ENCODE measurements at regions not wholly inside any gene's neighbourhood (a gene's known extent, or its start where the extent isn't known, plus 50 kb on each side); places are given as distances from the start of the nearest gene placed in this dataset.

DNA sequence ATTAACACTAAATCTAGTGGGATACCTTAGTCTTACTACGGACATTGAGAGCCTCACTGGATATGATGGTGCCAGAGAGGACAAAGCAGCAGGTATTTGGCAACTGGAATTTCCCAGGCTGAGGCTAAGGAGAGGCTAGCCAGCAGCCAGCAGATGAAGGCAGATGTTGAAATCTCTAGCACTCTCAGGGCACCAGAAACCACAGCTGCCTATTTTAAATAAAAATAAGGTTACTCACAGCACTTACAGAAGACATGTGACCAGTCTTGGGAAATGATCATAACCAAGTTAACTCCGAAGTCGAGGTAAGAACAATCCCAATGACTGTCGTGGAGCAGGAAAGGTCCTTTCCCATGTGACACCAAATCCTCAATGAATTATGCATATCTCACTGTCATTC lies 1726.0 kb downstream of the EFNB2 start:
- Histone ChIP-seq H3K4me3 (no peak overlapping the region), H3K27me3 (no peaks in the 10 kb centered on the region), H3K4me1 (no peaks in the 10 kb centered on the region), H3K36me3 (replicated peaks in 1 of 2; ENCODE audit: insufficient read depth in 1 of 2, low read depth in 2 of 2) (no peaks in the 10 kb centered on the region), H3K27ac (no peak overlapping the region), H3K9me3 (no peaks in the 10 kb centered on the region)
- intact Hi-C loops (cut with DNase I), result no loop called here
- TF ChIP-seq POLR2A (IDR thresholded peaks at IDR 0.05), result no peak
- TF ChIP-seq CTCF (IDR thresholded peaks at IDR 0.05), result no peak
- ATAC-seq (no peak), DNase-seq (no peak)
- WGBS, 2 donors, result 64 to 68% methylated on average over 4 of the region's 4 CpGs

- WGBS, 2 donors, result 59 to 69% methylated on average over 2 of the region's 2 CpGs
- no peaks in the 10 kb centered on the region for H3K4me1 ChIP-seq
- ATAC-seq (no peak), DNase-seq (no peak)
- H3K36me3 ChIP-seq (replicated peaks in 1 of 2; ENCODE audit: insufficient read depth in 1 of 2, low read depth in 2 of 2), result no peaks in the 10 kb centered on the region
- H3K9me3 ChIP-seq, result no peaks in the 10 kb centered on the region
- H3K4me3 ChIP-seq, result no peak overlapping the region
- H3K27ac ChIP-seq, result no peak overlapping the region
- H3K27me3 ChIP-seq, result no peaks in the 10 kb centered on the region
- intact Hi-C loops (cut with DNase I), result no loop called here
- TF ChIP-seq POLR2A (IDR thresholded peaks at IDR 0.05), result no peak
- no peak for TF ChIP-seq CTCF (IDR thresholded peaks at IDR 0.05)
Measured at GRCh38 chr13:104805346-104805745, 1730.1 kb downstream of the EFNB2 start.

- no peak overlapping the region for H3K4me3 ChIP-seq
- no peaks in the 10 kb centered on the region for H3K36me3 ChIP-seq (replicated peaks in 1 of 2; ENCODE audit: insufficient read depth in 1 of 2, low read depth in 2 of 2)
- WGBS, 2 donors, result 47 to 48% methylated on average over 2 of the region's 2 CpGs
- TF ChIP-seq CTCF (IDR thresholded peaks at IDR 0.05) (no peak), POLR2A (IDR thresholded peaks at IDR 0.05) (no peak)
- intact Hi-C loops (cut with DNase I), result no loop called here
- H3K27ac ChIP-seq, result no peak overlapping the region
- ATAC-seq (no peak), DNase-seq (no peak)
- H3K27me3 ChIP-seq, result no peaks in the 10 kb centered on the region
- no peaks in the 10 kb centered on the region for H3K4me1 ChIP-seq
- H3K9me3 ChIP-seq, result no peaks in the 10 kb centered on the region
Measured at GRCh38 chr13:104799152-104799551, 1732.9 kb upstream of the SLC10A2 start.

DNA sequence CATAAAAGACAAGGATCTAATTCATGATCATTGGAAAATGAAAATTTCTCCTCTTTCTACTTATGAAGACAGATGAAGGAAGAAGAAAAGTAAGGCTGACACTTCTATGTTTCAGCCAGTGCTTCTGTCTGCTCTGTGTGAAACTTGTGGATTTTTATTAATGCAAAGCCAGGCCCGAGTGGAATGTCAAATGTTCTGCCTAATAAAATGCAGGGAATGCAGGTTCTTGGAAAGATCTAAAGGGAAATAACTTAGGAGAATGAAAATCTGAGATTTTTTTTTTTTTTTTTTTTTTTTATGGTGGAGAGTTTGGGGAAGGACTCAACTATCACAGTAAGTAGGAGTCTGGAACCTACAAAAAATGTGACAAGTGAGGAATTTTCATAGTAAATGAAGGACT lies 1732.3 kb upstream of the SLC10A2 start:
- TF ChIP-seq POLR2A (IDR thresholded peaks at IDR 0.05) (no peak), CTCF (IDR thresholded peaks at IDR 0.05) (no peak)
- H3K4me1 ChIP-seq, result no peaks in the 10 kb centered on the region
- no peak overlapping the region for H3K27ac ChIP-seq
- H3K36me3 ChIP-seq (replicated peaks in 1 of 2; ENCODE audit: insufficient read depth in 1 of 2, low read depth in 2 of 2), result no peaks in the 10 kb centered on the region
- no peak for ATAC-seq
- no peaks in the 10 kb centered on the region for H3K27me3 ChIP-seq
- intact Hi-C loops (cut with DNase I), result no loop called here
- H3K4me3 ChIP-seq, result no peak overlapping the region
- no peak for DNase-seq
- no peaks in the 10 kb centered on the region for H3K9me3 ChIP-seq
- 5 to 21% methylated on average over 1 of the region's 1 CpG for WGBS, 2 donors

DNA sequence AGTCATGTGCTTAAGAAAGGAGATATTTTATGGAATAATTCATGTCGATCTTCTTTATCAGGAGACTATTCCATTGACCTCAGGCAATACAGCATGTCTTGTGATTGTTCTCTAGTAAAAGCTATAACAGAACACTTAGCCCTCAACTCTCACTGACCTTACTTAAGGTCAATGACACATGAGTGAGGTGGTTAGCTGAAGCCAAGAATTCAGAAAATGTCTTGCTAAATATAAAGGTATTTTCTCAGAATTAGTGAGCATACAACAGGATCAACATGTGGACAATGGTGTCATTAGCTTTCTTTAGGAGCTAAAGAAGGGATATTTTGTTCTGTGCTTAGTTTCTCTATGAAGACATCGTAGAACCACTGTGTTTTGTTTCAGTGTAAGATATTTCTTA lies 1730.4 kb upstream of the SLC10A2 start:
- Histone ChIP-seq H3K36me3 (replicated peaks in 1 of 2; ENCODE audit: insufficient read depth in 1 of 2, low read depth in 2 of 2) (no peaks in the 10 kb centered on the region), H3K4me3 (no peak overlapping the region), H3K9me3 (no peaks in the 10 kb centered on the region), H3K27me3 (no peaks in the 10 kb centered on the region), H3K27ac (no peak overlapping the region), H3K4me1 (no peaks in the 10 kb centered on the region)
- WGBS, 2 donors, result 76 to 78% methylated on average over 2 of the region's 2 CpGs
- intact Hi-C loops (cut with DNase I), result no loop called here
- TF ChIP-seq CTCF (IDR thresholded peaks at IDR 0.05) (no peak), POLR2A (IDR thresholded peaks at IDR 0.05) (no peak)
- DNase-seq (no peak), ATAC-seq (no peak)
